ENCODE measurements at regions not wholly inside any gene's neighbourhood (a gene's known extent, or its start where the extent isn't known, plus 50 kb on each side); places are given as distances from the start of the nearest gene placed in this dataset.

GRCh38 chrX:39734174-39734776, 363.5 kb downstream of the BCOR start:
- FAIRE-seq (no peak), DNase-seq (ENCODE audit: low read depth) (no peak)
- no peak overlapping the region for H3K4me3 ChIP-seq (ENCODE audit: low read depth, low read length)
- H3K36me3 ChIP-seq (ENCODE audit: control insufficient read depth, insufficient read depth, low read length) = no peaks in the 10 kb centered on the region
- no peak for TF ChIP-seq CTCF (IDR thresholded peaks at IDR 0.05; ENCODE audit: insufficient read depth, low read length, severe bottlenecking)
- no peaks in the 10 kb centered on the region for H3K27me3 ChIP-seq (ENCODE audit: control insufficient read depth, insufficient read depth, low read length)

DNA sequence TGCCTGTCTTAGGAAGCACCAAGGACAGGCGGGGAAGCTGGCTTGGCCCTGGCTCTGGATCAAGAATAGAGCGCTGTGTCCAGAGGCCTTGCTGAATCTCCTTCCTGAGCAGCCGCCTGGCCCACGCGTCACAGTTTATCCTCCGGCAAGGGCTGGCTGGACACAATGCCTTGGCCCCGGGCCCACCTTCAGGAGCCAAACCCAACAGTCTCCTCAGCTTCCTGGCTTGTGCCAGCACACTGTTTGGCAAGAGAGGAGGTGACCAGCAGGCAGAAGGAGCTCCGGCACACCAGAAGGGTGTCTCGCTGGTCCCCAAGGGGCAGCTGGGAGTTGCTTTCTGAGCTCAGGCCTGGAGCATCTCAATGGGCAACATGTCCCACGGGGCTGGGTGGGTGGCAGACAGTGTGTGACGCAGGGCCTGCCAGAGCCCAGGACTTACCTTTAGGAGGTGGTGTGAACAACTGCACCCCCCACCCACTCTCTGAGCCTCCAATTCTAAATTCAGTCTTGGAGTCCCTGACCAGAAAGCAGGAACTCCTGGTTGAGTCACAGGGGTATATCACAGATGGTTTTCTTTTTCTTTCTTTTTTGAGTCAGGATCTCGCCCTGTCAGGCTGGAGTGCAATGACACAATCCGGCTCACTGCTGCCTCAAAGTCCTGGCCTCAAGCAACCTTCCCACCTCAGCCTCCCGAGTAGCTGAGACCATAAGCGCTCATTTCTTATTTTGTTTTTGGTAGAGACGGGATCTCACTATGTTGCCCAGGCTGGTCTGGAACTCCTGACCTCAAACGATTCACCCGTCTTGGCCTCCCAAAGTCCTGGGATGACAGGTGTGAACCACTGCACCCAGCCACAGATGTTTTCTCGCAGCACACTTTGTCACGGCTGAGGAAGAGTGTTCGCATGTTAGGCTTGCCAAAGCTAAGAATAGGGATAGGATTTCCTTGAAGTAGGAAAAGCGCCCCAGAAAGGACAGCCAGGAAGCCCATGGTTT, 361.2 kb downstream of the BCOR start:
- no peak for FAIRE-seq
- DNase-seq (ENCODE audit: low read depth) = peak; percentile 53
- Histone ChIP-seq H3K36me3 (ENCODE audit: control insufficient read depth, insufficient read depth, low read length) (no peaks in the 10 kb centered on the region), H3K4me3 (ENCODE audit: low read depth, low read length) (no peak overlapping the region), H3K27me3 (ENCODE audit: control insufficient read depth, insufficient read depth, low read length) (no peaks in the 10 kb centered on the region)
- no peak for TF ChIP-seq CTCF (IDR thresholded peaks at IDR 0.05; ENCODE audit: insufficient read depth, low read length, severe bottlenecking)

- no peak for DNase-seq (ENCODE audit: low read depth)
- Histone ChIP-seq H3K36me3 (ENCODE audit: control insufficient read depth, insufficient read depth, low read length) (no peaks in the 10 kb centered on the region), H3K27me3 (ENCODE audit: control insufficient read depth, insufficient read depth, low read length) (no peaks in the 10 kb centered on the region), H3K4me3 (ENCODE audit: low read depth, low read length) (no peak overlapping the region)
- TF ChIP-seq CTCF (IDR thresholded peaks at IDR 0.05; ENCODE audit: insufficient read depth, low read length, severe bottlenecking) = no peak
- FAIRE-seq = no peak
Measured at GRCh38 chrX:39739585-39739984, 358.2 kb downstream of the BCOR start.

DNA sequence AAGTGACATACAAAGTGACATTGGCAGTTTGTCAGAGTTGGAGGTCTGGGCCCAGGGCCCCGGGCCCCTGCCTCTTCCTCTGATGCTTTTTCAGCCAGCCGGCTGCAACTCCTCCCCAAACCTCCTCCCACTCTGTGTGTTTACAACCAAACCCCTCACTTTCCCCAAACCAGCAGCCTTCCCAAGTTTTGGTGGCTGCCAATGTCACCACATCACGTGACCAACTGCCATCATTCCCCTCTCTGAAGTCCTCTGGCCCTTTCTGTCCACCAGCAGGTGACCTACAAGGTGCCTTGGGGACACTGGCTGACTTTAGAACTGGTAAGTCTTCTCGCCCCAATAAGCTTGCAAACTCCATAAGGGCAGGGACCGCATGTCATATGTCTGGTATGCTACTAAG, 357.7 kb downstream of the BCOR start:
- no peak for DNase-seq (ENCODE audit: low read depth)
- TF ChIP-seq CTCF (IDR thresholded peaks at IDR 0.05; ENCODE audit: insufficient read depth, low read length, severe bottlenecking) = no peak

DNA sequence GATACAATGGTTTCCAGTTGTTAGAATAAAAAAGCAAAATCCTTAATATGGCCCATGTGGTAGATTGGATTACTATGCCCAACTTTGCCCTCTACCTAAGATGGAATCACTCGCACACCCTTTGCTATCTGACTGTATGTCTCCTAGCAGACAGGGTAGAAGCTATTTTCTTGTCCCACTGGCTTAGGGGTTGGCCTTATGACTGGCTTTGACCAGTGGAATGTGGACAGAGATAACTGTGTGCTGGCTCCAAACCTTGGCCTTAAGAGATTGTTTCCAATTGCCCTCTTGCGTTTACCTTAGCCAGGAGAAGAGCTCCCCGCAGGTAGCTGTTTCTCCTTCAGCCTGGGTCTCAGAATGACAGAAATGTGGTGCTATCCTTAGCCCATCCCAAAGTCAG, 355.9 kb downstream of the BCOR start:
- no peak for FAIRE-seq
- no peak for DNase-seq (ENCODE audit: low read depth)
- no peak overlapping the region for H3K4me3 ChIP-seq (ENCODE audit: low read depth, low read length)
- TF ChIP-seq CTCF (IDR thresholded peaks at IDR 0.05; ENCODE audit: insufficient read depth, low read length, severe bottlenecking) = no peak
- no peaks in the 10 kb centered on the region for H3K36me3 ChIP-seq (ENCODE audit: control insufficient read depth, insufficient read depth, low read length)
- no peaks in the 10 kb centered on the region for H3K27me3 ChIP-seq (ENCODE audit: control insufficient read depth, insufficient read depth, low read length)

More for the DNA sequence above, 357.7 kb downstream of the BCOR start:
- no peaks in the 10 kb centered on the region for H3K36me3 ChIP-seq (ENCODE audit: control insufficient read depth, insufficient read depth, low read length)
- H3K4me3 ChIP-seq (ENCODE audit: low read depth, low read length) = no peak overlapping the region
- no peak for FAIRE-seq
- H3K27me3 ChIP-seq (ENCODE audit: control insufficient read depth, insufficient read depth, low read length) = no peaks in the 10 kb centered on the region
